ENCODE measurements at regions not wholly inside any gene's neighbourhood (a gene's known extent, or its start where the extent isn't known, plus 50 kb on each side); places are given as distances from the start of the nearest gene placed in this dataset.

DNA sequence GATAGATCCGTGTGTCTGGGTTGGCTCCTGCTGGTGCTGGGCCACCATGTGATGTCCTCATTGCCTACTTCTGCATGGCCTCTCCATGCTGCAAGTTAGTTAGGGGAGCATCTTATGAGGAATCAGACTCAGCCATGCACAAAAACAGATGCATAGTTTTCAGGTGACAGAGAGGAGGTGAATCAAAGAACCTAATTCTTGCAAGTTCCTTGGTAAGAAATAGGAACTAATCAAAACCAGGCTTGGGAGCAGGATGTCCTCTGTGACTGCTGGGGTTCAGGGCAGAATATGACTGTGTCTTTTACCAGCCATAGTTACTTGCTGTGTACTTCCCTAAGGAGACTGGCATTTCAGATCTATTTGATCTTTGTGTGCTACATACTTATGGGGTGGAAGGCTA, 61.6 kb downstream of the C9orf152 start:
- POLR2A ChIA-PET, result interaction anchor here (1.2 to 11.3 kb wide), 4 partner anchors 8 to 80 kb away, joined by 7 to 262 read pairs (median 10); no protein-coding TSS in a partner anchor

More for the DNA sequence above, 61.6 kb downstream of the C9orf152 start:
- Histone ChIP-seq H3K27ac (ENCODE audit: control insufficient read depth, insufficient read depth) (peak overlapping the region; percentile 3; the same call in 1 of the 2 replicates), H3K79me2 (ENCODE audit: control insufficient read depth, insufficient read depth, low read length) (peaks cover 96% of the 10 kb centered on the region), H3K9ac (ENCODE audit: control insufficient read depth, insufficient read depth, low read length) (no peak overlapping the region; the same call in 1 of the 2 replicates), H3K4me3 (no peak overlapping the region), H3K36me3 (ENCODE audit: control insufficient read depth in 2 of 2, insufficient read depth in 2 of 2, low read length in 1 of 2) (peaks cover 3 to 9% of the 10 kb centered on the region in 2 experiments; a peak in 3 of 4 replicates), H3K27me3 (replicated peaks in 1 of 2; ENCODE audit: control insufficient read depth in 2 of 2, insufficient read depth in 2 of 2, low read length in 1 of 2) (no peaks in the 10 kb centered on the region), H3K4me1 (ENCODE audit: control insufficient read depth, insufficient read depth, low read length) (peaks cover 68% of the 10 kb centered on the region), H2AFZ (ENCODE audit: control insufficient read depth, low read depth, low read length) (no peak overlapping the region), H3K9me3 (replicated peaks; ENCODE audit: control insufficient read depth, insufficient read depth, low read length) (no peaks in the 10 kb centered on the region; the same call in 2 of the 3 replicates), H4K20me1 (ENCODE audit: control insufficient read depth, insufficient read depth) (no peaks in the 10 kb centered on the region), H3K4me2 (ENCODE audit: control insufficient read depth, insufficient read depth) (0 out of 2 replicates have a peak overlapping the region, but pooled peaks have one; percentile 23)
- BruUV-seq (replicated peaks), result no TSS peak
- WGBS (ENCODE audit: insufficient coverage, insufficient replicate concordance, low lambda C conversion rate, missing lambda C conversion rate), result 0% methylated on average over 1 of the region's 1 CpG
- ATAC-seq (no peak), DNase-seq (ENCODE audit: low read depth, low spot score) (no peak), FAIRE-seq (no peak)
- ChIA-PET RAD21 (ENCODE audit: unreplicated experiment) (interaction anchor here (0.8 to 17.2 kb wide), 8 partner anchors 17 to 243 kb away, joined by 3 to 424 read pairs (median 74); no protein-coding TSS in a partner anchor), CTCF (interaction anchor here (1.1 to 14.4 kb wide), 5 partner anchors 14 to 239 kb away, joined by 4 to 597 read pairs (median 22); no protein-coding TSS in a partner anchor), SMC1A (ENCODE audit: uncharacterized antibody, unreplicated experiment) (interaction anchor here (0.7 to 14.0 kb wide), 7 partner anchors 17 to 242 kb away, joined by 3 to 460 read pairs (median 176); no protein-coding TSS in a partner anchor)
- no peak for TF ChIP-seq STAT1 (conservative IDR thresholded peaks at IDR 0.05)
- TF ChIP-seq ZNF384 (IDR thresholded peaks at IDR 0.05; ENCODE audit: borderline replicate concordance, low read depth, low read length), result no peak
- TF ChIP-seq SUPT20H (IDR thresholded peaks at IDR 0.05; ENCODE audit: borderline replicate concordance, control insufficient read depth, low read depth, low read length), result no peak
- TF ChIP-seq CBFB (IDR thresholded peaks at IDR 0.05; ENCODE audit: low read depth), result no peak
- no peak for TF ChIP-seq GABPA (IDR thresholded peaks at IDR 0.05; ENCODE audit: low read depth)
- TF ChIP-seq, protein P1, sequence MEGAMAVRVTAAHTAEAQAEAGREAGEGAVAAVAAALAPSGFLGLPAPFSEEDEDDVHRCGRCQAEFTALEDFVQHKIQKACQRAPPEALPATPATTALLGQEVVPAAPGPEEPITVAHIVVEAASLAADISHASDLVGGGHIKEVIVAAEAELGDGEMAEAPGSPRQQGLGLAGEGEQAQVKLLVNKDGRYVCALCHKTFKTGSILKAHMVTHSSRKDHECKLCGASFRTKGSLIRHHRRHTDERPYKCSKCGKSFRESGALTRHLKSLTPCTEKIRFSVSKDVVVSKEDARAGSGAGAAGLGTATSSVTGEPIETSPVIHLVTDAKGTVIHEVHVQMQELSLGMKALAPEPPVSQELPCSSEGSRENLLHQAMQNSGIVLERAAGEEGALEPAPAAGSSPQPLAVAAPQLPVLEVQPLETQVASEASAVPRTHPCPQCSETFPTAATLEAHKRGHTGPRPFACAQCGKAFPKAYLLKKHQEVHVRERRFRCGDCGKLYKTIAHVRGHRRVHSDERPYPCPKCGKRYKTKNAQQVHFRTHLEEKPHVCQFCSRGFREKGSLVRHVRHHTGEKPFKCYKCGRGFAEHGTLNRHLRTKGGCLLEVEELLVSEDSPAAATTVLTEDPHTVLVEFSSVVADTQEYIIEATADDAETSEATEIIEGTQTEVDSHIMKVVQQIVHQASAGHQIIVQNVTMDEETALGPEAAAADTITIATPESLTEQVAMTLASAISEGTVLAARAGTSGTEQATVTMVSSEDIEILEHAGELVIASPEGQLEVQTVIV (IDR thresholded peaks at IDR 0.05; ENCODE audit: borderline replicate concordance, partially characterized antibody), result no peak
- TF ChIP-seq RELA (IDR thresholded peaks at IDR 0.05; ENCODE audit: borderline replicate concordance, partially characterized antibody), result no peak
- TF ChIP-seq IKZF1 (conservative IDR thresholded peaks at IDR 0.05), result no peak
- no peak for TF ChIP-seq RFX5 (IDR thresholded peaks at IDR 0.05; ENCODE audit: low read depth, low read length)
- TF ChIP-seq RB1 (IDR thresholded peaks at IDR 0.05; ENCODE audit: borderline replicate concordance), result no peak
- no peak for TF ChIP-seq SREBF1 (IDR thresholded peaks at IDR 0.05; ENCODE audit: low read length)
- TF ChIP-seq RUNX3 (IDR thresholded peaks at IDR 0.05; ENCODE audit: low read length), result no peak
- TF ChIP-seq SMARCA5 (IDR thresholded peaks at IDR 0.05), result no peak
- TF ChIP-seq ETV6 (conservative IDR thresholded peaks at IDR 0.05 in 1 of 2, IDR thresholded peaks at IDR 0.05 in 1 of 2; ENCODE audit: borderline replicate concordance in 1 of 2, low read depth in 1 of 2), result no peak
- TF ChIP-seq BRCA1 (IDR thresholded peaks at IDR 0.05; ENCODE audit: low read depth, low read length), result no peak
- no peak for TF ChIP-seq SP1 (IDR thresholded peaks at IDR 0.05; ENCODE audit: low read depth, low read length)
- TF ChIP-seq LARP7 (IDR thresholded peaks at IDR 0.05), result no peak
- TF ChIP-seq ZNF207 (IDR thresholded peaks at IDR 0.05; ENCODE audit: borderline replicate concordance), result no peak
- no peak for TF ChIP-seq SMC3 (IDR thresholded peaks at IDR 0.05; ENCODE audit: borderline replicate concordance, low read length)
- no peak for TF ChIP-seq ATF7 (IDR thresholded peaks at IDR 0.05; ENCODE audit: low read depth)
- in situ Hi-C loops (cut with MboI) (loop anchor here (25.0 kb wide), 1 partner anchor 1866 kb away; no protein-coding TSS in a partner anchor), intact Hi-C loops (cut with micrococcal nuclease; ENCODE audit: unreplicated experiment) (no loop called here)
